Lower lobe of right lung (tissue), 2 donors: ENCODE measurements at regions not wholly inside any gene's neighbourhood (a gene's known extent, or its start where the extent isn't known, plus 50 kb on each side); places are given as distances from the start of the nearest gene placed in this dataset.

Experiments used
- ATAC-seq, 2 donors: fragments of 200-7000 bp; cut with Tn5 transposase; one replicate each; pipeline ENCODE4 v1.9.1; 2020 to 2022; ENCODE audit warnings: mild to moderate bottlenecking in 2 of 2, moderate library complexity in 2 of 2
- DNase-seq: peaks from one replicate; pipeline ENCODE4 v3.0.0-alpha.2; 2020
- H3K27ac ChIP-seq: fragments of 200-600 bp; one replicate; pipeline ENCODE4 v1.8.0; 2022
- H3K27me3 ChIP-seq: fragments of 200-600 bp; one replicate; pipeline ENCODE4 v1.8.0; 2022; ENCODE audit warnings: low read depth
- H3K36me3 ChIP-seq: fragments of 200-600 bp; one replicate; pipeline ENCODE4 v1.8.0; 2022; ENCODE audit warnings: mild to moderate bottlenecking
- H3K4me1 ChIP-seq: fragments of 200-600 bp; one replicate; pipeline ENCODE4 v1.8.0; 2022
- H3K4me3 ChIP-seq: fragments of 200-600 bp; one replicate; pipeline ENCODE4 v1.8.0; 2022; ENCODE audit warnings: mild to moderate bottlenecking
- H3K9me3 ChIP-seq: fragments of 200-600 bp; one replicate; pipeline ENCODE4 v1.8.0; 2022
- intact Hi-C: fragments of 100-400 bp; cut with DNase I; formaldehyde crosslinking; loops from one replicate; pipeline ENCODE4 v1.11.0; 2022
- TF ChIP-seq, protein P1 (sequence below): fragments of 200-600 bp; IDR thresholded peaks from one replicate; pipeline ENCODE4 v1.8.0; 2022; ENCODE audit warnings: antibody characterized with exemption, mild to moderate bottlenecking
- donor health status: DM: no; HTN: yes; CAD: no; lungs with severe emphysema.

DNA sequence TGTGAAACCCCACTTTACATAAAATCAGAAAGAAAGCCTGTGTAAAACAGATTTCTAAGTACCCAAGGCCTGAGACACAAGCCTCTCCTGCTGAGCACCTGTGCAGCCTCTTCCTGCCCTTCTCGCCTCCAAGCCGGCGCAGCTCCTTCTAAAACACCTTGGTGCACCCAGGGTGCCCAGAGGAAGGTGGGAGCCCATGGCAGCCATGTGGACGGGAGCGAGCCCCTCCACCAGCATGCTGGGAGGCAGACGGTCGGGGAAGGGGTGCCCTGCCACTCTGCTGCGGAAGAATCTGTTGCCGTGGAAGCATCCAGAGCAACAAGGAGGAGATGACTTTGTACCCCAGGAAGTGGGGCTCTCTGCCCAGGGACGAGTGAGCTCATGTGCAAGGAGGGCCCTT is 103.1 kb upstream of the C14orf180 start:
- intact Hi-C loops, result no loop called here
- Histone ChIP-seq H3K36me3 (no peaks in the 10 kb centered on the region), H3K4me3 (no peak overlapping the region), H3K27me3 (peaks cover 17% of the 10 kb centered on the region), H3K27ac (no peak overlapping the region), H3K9me3 (peaks cover 4% of the 10 kb centered on the region), H3K4me1 (no peaks in the 10 kb centered on the region)
- TF ChIP-seq, protein P1, sequence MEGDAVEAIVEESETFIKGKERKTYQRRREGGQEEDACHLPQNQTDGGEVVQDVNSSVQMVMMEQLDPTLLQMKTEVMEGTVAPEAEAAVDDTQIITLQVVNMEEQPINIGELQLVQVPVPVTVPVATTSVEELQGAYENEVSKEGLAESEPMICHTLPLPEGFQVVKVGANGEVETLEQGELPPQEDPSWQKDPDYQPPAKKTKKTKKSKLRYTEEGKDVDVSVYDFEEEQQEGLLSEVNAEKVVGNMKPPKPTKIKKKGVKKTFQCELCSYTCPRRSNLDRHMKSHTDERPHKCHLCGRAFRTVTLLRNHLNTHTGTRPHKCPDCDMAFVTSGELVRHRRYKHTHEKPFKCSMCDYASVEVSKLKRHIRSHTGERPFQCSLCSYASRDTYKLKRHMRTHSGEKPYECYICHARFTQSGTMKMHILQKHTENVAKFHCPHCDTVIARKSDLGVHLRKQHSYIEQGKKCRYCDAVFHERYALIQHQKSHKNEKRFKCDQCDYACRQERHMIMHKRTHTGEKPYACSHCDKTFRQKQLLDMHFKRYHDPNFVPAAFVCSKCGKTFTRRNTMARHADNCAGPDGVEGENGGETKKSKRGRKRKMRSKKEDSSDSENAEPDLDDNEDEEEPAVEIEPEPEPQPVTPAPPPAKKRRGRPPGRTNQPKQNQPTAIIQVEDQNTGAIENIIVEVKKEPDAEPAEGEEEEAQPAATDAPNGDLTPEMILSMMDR, result no peak
- no peak for DNase-seq
- ATAC-seq, result no peak

GRCh38 chr14:104477117-104477623 is 102.4 kb upstream of the C14orf180 start:
- no peaks in the 10 kb centered on the region for H3K4me1 ChIP-seq
- TF ChIP-seq, protein P1, result no peak
- H3K4me3 ChIP-seq, result no peak overlapping the region
- H3K36me3 ChIP-seq, result no peaks in the 10 kb centered on the region
- no peak overlapping the region for H3K27ac ChIP-seq
- no peak for DNase-seq
- no peak for ATAC-seq
- H3K27me3 ChIP-seq, result peaks cover 17% of the 10 kb centered on the region
- intact Hi-C loops, result no loop called here
- H3K9me3 ChIP-seq, result peaks cover 9% of the 10 kb centered on the region

- no peaks in the 10 kb centered on the region for H3K4me1 ChIP-seq
- no peak for DNase-seq
- TF ChIP-seq, protein P1, result no peak
- intact Hi-C loops, result no loop called here
- no peaks in the 10 kb centered on the region for H3K36me3 ChIP-seq
- no peak overlapping the region for H3K27ac ChIP-seq
- H3K27me3 ChIP-seq, result peaks cover 16% of the 10 kb centered on the region
- ATAC-seq, result no peak
- H3K4me3 ChIP-seq, result no peak overlapping the region
- H3K9me3 ChIP-seq, result peaks cover 11% of the 10 kb centered on the region
These were observed 101.7 kb upstream of the C14orf180 start for GRCh38 chr14:104477666-104478380.

- intact Hi-C loops, result no loop called here
- Histone ChIP-seq H3K9me3 (peaks cover 11% of the 10 kb centered on the region), H3K4me1 (no peaks in the 10 kb centered on the region), H3K4me3 (no peak overlapping the region), H3K36me3 (no peaks in the 10 kb centered on the region), H3K27ac (no peak overlapping the region), H3K27me3 (peaks cover 8% of the 10 kb centered on the region)
- TF ChIP-seq, protein P1, result no peak
- no peak for ATAC-seq
- DNase-seq, result no peak
These were observed 100.9 kb upstream of the C14orf180 start for GRCh38 chr14:104478656-104479055.

- intact Hi-C loops, result no loop called here
- H3K4me1 ChIP-seq, result no peaks in the 10 kb centered on the region
- ATAC-seq (no peak), DNase-seq (no peak)
- no peak overlapping the region for H3K27ac ChIP-seq
- no peak overlapping the region for H3K4me3 ChIP-seq
- H3K36me3 ChIP-seq, result no peaks in the 10 kb centered on the region
- peaks cover 6% of the 10 kb centered on the region for H3K27me3 ChIP-seq
- TF ChIP-seq, protein P1, result no peak
- peaks cover 11% of the 10 kb centered on the region for H3K9me3 ChIP-seq
These were observed 99.7 kb upstream of the C14orf180 start for GRCh38 chr14:104479901-104480300.
